Ishikawa (cell line): ENCODE measurements at regions not wholly inside any gene's neighbourhood (a gene's known extent, or its start where the extent isn't known, plus 50 kb on each side); places are given as distances from the start of the nearest gene placed in this dataset.

Experiments
- CEBPB ChIP-seq: IDR thresholded peaks from 2 replicates; pipeline ENCODE4 v1.6.1; 2012
- CREB1 ChIP-seq: IDR thresholded peaks from 2 replicates; pipeline ENCODE4 v1.6.1; 2012; ENCODE audit warnings: low read depth
- EGR1 ChIP-seq: IDR thresholded peaks from 2 replicates; pipeline ENCODE4 v1.6.1; 2012
- EP300 ChIP-seq: IDR thresholded peaks from 2 replicates; pipeline ENCODE4 v1.6.1; 2012; ENCODE audit warnings: borderline replicate concordance
- FOXM1 ChIP-seq: IDR thresholded peaks from 2 replicates; pipeline ENCODE4 v1.6.1; 2012; ENCODE audit warnings: low read depth, borderline replicate concordance
- MAX ChIP-seq: IDR thresholded peaks from 2 replicates; pipeline ENCODE4 v1.6.1; 2012
- NFIC ChIP-seq: IDR thresholded peaks from 2 replicates; pipeline ENCODE4 v1.6.1; 2012
- RAD21 ChIP-seq: IDR thresholded peaks from 2 replicates; pipeline ENCODE4 v1.6.1; 2012; ENCODE audit warnings: low read depth
- REST ChIP-seq: IDR thresholded peaks from 2 replicates; pipeline ENCODE4 v1.6.1; 2012; ENCODE audit warnings: low read depth, mild to moderate bottlenecking
- TAF1 ChIP-seq: IDR thresholded peaks from 2 replicates; pipeline ENCODE4 v1.6.1; 2012; ENCODE audit warnings: low read depth, mild to moderate bottlenecking
- TCF12 ChIP-seq: IDR thresholded peaks from 2 replicates; pipeline ENCODE4 v1.6.1; 2012; ENCODE audit warnings: low read depth
- TEAD4 ChIP-seq: IDR thresholded peaks from 2 replicates; pipeline ENCODE4 v1.6.1; 2012
- YY1 ChIP-seq: IDR thresholded peaks from 2 replicates; pipeline ENCODE4 v1.6.1; 2012; ENCODE audit warnings: low read depth
- TF ChIP-seq, protein P1 (sequence below): IDR thresholded peaks from 2 replicates; pipeline ENCODE4 v1.6.1; 2012

DNA sequence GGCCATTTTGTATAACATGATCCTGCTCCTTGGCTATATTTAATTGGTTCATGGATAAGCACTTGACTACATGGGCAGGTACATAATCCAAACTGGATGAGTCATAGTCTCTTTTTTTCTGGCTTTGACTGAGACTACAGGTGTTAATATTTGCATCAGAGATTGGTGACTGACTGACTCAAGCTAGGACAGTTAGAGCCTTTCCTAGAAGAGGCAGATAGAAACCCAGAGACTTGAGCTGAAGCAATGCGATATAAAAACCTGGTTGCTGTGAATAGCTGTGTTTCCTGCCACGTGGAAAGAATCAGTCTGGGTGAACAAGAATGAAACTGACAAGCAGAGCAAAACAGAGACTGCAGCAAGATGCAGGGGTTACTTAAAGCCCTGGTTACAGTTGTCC lies 81.0 kb downstream of the SAMD9 start:
- TF ChIP-seq NFIC, result no peak
- no peak for TF ChIP-seq CEBPB
- no peak for TF ChIP-seq RAD21
- no peak for TF ChIP-seq EP300
- TF ChIP-seq REST, result no peak
- no peak for TF ChIP-seq MAX
- TF ChIP-seq FOXM1, result no peak
- no peak for TF ChIP-seq TEAD4
- no peak for TF ChIP-seq TAF1
- TF ChIP-seq TCF12, result no peak
- TF ChIP-seq, protein P1, sequence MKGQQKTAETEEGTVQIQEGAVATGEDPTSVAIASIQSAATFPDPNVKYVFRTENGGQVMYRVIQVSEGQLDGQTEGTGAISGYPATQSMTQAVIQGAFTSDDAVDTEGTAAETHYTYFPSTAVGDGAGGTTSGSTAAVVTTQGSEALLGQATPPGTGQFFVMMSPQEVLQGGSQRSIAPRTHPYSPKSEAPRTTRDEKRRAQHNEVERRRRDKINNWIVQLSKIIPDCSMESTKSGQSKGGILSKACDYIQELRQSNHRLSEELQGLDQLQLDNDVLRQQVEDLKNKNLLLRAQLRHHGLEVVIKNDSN, result no peak
- no peak for TF ChIP-seq YY1
- TF ChIP-seq EGR1, result no peak
- no peak for TF ChIP-seq CREB1
